GM21786 (cell line): ENCODE measurements at regions not wholly inside any gene's neighbourhood (a gene's known extent, or its start where the extent isn't known, plus 50 kb on each side); places are given as distances from the start of the nearest gene placed in this dataset.

Experiments
- ATAC-seq: cut with Tn5 transposase; IDR thresholded peaks from one replicate; pipeline ENCODE4 v1.9.1; 2021; ENCODE audit not compliant: unreplicated experiment

GRCh38 chr13:32960626-32961025, 55.6 kb upstream of the KL start:
- no peak for ATAC-seq

DNA sequence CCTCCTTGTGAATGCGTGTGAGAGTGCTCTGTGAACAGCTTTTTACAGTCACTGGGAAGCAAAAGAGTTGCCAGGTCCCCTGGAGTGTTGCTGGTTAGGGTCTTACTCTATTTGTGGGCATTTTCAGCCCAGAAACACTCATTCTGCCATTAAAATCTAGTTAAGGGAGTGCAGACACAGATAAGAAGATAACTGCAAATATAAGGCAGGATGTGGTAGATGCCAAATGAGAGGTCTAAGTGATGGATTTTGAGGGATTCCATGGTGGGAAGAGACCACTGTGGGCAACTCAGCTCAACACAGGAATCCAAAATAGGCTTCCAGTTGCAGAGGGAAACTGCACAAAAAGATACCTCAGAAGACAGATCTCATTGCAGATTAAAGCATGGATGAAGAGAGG, 54.5 kb upstream of the KL start:
- ATAC-seq, result no peak

DNA sequence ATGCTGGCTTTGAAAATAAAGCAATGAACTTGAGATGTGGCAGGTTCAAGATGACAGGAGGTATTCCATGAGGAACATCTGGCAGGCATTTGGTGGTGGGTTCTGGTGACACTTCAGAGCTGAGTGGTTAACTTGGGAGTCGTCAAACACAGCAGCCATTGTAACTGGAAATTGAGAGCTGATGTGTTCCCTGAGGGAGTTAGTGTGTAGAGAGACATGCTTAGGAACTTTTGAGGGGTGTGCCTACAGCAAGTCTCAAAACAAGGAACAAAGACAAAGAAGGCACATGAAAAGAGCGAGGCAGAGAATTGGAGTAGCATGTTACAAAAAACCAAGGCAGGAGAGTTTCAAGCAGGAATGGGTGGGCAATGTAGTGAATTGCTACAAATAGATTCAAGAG, 53.9 kb upstream of the KL start:
- ATAC-seq, result no peak

DNA sequence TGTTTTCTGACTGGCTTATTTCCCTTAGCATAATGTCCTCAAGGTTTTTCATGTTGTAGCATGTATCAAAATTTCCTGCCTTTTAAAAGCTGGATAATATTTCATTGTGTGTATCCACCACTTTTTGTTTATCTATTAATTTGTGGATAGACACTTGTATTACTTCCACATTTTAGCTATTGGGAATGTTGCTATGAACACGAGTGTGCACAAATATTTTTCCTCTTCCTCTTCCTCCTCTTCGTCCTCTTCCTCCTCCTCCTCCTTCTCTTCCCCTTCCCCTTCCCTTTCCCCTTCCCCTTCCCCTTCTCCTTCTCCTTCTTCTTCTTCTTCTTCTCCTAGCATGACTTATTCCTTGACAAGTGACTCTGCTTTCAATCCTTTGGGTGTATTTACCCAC, 51.2 kb upstream of the KL start:
- ATAC-seq, result no peak
